ENCODE measurements at regions not wholly inside any gene's neighbourhood (a gene's known extent, or its start where the extent isn't known, plus 50 kb on each side); places are given as distances from the start of the nearest gene placed in this dataset.

DNA sequence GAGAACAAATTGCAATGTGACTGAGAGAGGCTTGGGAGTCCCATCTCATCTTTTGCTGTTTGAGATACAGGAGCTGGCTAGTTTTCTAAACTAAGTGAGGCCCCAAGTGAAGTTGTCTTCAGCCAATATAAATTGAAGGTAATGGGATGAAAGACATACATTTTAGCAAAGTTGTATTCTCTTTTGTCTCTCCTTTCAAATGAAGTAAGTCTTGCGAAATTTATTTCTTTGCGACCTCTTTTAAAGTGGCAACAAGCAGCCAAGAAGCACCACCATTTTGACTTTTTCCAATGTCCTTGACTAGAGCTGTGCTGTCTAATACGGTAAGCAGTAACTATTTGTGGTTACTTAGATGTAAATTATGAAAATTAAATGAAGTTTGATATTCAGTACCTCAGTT, 385.7 kb downstream of the USP25 start:
- no peak for TF ChIP-seq EZH2phosphoT487 (IDR thresholded peaks at IDR 0.05; ENCODE audit: unreplicated experiment)
- TF ChIP-seq, protein P1, sequence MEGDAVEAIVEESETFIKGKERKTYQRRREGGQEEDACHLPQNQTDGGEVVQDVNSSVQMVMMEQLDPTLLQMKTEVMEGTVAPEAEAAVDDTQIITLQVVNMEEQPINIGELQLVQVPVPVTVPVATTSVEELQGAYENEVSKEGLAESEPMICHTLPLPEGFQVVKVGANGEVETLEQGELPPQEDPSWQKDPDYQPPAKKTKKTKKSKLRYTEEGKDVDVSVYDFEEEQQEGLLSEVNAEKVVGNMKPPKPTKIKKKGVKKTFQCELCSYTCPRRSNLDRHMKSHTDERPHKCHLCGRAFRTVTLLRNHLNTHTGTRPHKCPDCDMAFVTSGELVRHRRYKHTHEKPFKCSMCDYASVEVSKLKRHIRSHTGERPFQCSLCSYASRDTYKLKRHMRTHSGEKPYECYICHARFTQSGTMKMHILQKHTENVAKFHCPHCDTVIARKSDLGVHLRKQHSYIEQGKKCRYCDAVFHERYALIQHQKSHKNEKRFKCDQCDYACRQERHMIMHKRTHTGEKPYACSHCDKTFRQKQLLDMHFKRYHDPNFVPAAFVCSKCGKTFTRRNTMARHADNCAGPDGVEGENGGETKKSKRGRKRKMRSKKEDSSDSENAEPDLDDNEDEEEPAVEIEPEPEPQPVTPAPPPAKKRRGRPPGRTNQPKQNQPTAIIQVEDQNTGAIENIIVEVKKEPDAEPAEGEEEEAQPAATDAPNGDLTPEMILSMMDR (conservative IDR thresholded peaks at IDR 0.05; ENCODE audit: low read depth in 2 of 2): no peak
- no peak for TF ChIP-seq EZH2 (IDR thresholded peaks at IDR 0.05; ENCODE audit: low read depth, unreplicated experiment)
- no peak for TF ChIP-seq POLR2AphosphoS5 (IDR thresholded peaks at IDR 0.05; ENCODE audit: low read depth)
- TF ChIP-seq, protein P2, sequence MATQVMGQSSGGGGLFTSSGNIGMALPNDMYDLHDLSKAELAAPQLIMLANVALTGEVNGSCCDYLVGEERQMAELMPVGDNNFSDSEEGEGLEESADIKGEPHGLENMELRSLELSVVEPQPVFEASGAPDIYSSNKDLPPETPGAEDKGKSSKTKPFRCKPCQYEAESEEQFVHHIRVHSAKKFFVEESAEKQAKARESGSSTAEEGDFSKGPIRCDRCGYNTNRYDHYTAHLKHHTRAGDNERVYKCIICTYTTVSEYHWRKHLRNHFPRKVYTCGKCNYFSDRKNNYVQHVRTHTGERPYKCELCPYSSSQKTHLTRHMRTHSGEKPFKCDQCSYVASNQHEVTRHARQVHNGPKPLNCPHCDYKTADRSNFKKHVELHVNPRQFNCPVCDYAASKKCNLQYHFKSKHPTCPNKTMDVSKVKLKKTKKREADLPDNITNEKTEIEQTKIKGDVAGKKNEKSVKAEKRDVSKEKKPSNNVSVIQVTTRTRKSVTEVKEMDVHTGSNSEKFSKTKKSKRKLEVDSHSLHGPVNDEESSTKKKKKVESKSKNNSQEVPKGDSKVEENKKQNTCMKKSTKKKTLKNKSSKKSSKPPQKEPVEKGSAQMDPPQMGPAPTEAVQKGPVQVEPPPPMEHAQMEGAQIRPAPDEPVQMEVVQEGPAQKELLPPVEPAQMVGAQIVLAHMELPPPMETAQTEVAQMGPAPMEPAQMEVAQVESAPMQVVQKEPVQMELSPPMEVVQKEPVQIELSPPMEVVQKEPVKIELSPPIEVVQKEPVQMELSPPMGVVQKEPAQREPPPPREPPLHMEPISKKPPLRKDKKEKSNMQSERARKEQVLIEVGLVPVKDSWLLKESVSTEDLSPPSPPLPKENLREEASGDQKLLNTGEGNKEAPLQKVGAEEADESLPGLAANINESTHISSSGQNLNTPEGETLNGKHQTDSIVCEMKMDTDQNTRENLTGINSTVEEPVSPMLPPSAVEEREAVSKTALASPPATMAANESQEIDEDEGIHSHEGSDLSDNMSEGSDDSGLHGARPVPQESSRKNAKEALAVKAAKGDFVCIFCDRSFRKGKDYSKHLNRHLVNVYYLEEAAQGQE (IDR thresholded peaks at IDR 0.05; ENCODE audit: unreplicated experiment): no peak

All from GM23338 (cell line).